H1 (cell line): ENCODE measurements at regions not wholly inside any gene's neighbourhood (a gene's known extent, or its start where the extent isn't known, plus 50 kb on each side); places are given as distances from the start of the nearest gene placed in this dataset.

Experiments used
- HDAC6 ChIP-seq: IDR thresholded peaks from one replicate; pipeline ENCODE4 v1.7.1; 2012; ENCODE audit warnings: low read depth, mild to moderate bottlenecking, inconsistent platforms, low read length, moderate library complexity
- JUN ChIP-seq: IDR thresholded peaks from 2 replicates; pipeline ENCODE4 v1.6.1; 2011; ENCODE audit warnings: low read depth, mild to moderate bottlenecking, improper control_type of control experiment, low read length
- KDM4A ChIP-seq: IDR thresholded peaks from one replicate; pipeline ENCODE4 v1.7.1; 2012; ENCODE audit warnings: low read depth, mild to moderate bottlenecking, moderate library complexity, low read length, inconsistent platforms; ENCODE audit not compliant: severe bottlenecking
- POU5F1 ChIP-seq: IDR thresholded peaks from 2 replicates; pipeline ENCODE4 v1.6.1; 2011; ENCODE audit warnings: low read depth, mild to moderate bottlenecking, low read length, moderate library complexity
- RAD21 ChIP-seq, 2 experiments: IDR thresholded peaks in 1 of 2; conservative IDR thresholded peaks in 1 of 2; 2 replicates each; pipeline ENCODE4 v1.6.1; 2011; ENCODE audit warnings: low read depth in 2 of 2, low read length in 2 of 2, improper control_type of control experiment in 1 of 2, inconsistent platforms in 1 of 2, mild to moderate bottlenecking in 1 of 2, moderate library complexity in 1 of 2
- SIRT6 ChIP-seq: IDR thresholded peaks from one replicate; pipeline ENCODE4 v1.7.1; 2012; ENCODE audit warnings: low read length, inconsistent platforms

GRCh38 chr13:40146611-40147117, 491.2 kb downstream of the COG6 start (continued):
- TF ChIP-seq KDM4A (no peak), RAD21 (IDR thresholded peaks at IDR 0.05 in 1 of 2, conservative IDR thresholded peaks at IDR 0.05 in 1 of 2; ENCODE audit: low read depth in 2 of 2, low read length in 2 of 2) (no peak), JUN (no peak), POU5F1 (no peak), HDAC6 (no peak), SIRT6 (no peak)
